ENCODE measurements at regions not wholly inside any gene's neighbourhood (a gene's known extent, or its start where the extent isn't known, plus 50 kb on each side); places are given as distances from the start of the nearest gene placed in this dataset.
"Not testable (repeated sequence)": the region's sequence is repeated elsewhere in the genome, so short reads cannot be mapped to it uniquely, and the experiment has no call there.

DNA sequence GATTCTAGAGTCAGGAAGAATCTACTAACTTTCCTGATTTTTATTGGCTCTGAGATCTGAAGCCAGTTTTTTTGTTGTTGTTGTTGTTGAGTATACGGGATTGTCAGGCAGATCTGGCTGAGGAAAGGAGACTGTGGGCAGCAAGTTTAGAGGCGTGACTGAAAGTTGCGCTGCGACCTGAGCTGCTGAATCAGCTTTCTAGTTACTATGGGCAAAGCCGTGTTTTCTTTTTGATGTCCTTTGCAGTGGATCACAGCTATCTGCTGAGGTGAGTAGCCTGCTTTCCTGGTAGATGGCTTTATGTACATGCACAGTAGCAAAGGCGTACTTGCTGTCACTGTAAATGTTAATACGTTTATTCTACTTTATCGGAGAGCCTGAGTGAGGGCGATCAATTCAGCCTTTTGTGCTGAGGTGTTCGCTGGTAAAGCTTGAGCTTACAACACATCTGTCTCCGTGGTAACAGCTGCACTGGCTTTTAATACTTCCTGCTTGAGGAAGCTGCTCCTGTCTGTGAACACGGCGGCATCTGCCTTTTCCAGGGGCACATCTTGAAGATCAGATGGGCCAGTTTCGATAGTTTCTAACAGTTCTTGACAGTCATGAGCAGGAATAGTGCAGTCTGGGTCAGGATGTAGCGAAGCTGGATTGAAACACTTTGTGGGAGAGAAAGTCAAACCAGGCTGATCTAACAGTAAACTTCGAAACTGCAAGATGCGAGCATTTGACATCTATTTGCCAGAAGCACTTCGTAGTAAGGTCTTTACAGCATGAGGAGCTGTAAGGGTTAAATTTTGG, 118.9 kb downstream of the UNC93B1 start:
- not testable (repeated sequence) for TF ChIP-seq CTCF (conservative IDR thresholded peaks at IDR 0.05); ZFX (IDR thresholded peaks at IDR 0.05)

Measured in C4-2B (cell line).